ENCODE measurements at regions not wholly inside any gene's neighbourhood (a gene's known extent, or its start where the extent isn't known, plus 50 kb on each side); places are given as distances from the start of the nearest gene placed in this dataset.

GRCh38 chr2:8045081-8045614 is 636.7 kb upstream of the ID2 start:
- DNase-seq (ENCODE audit: low spot score), result no peak

- DNase-seq (ENCODE audit: low spot score), result no peak
Measured at GRCh38 chr2:8046849-8047248, 635.0 kb upstream of the ID2 start.

- no peak for DNase-seq (ENCODE audit: low spot score)
Measured at GRCh38 chr2:8049176-8049575, 632.7 kb upstream of the ID2 start.

GRCh38 chr2:8049851-8050571 is 631.8 kb upstream of the ID2 start:
- peak; percentile 55 for DNase-seq (ENCODE audit: low spot score)

GRCh38 chr2:8053216-8053615 is 628.6 kb upstream of the ID2 start:
- DNase-seq (ENCODE audit: low spot score), result no peak

- DNase-seq (ENCODE audit: low spot score), result no peak
Measured at GRCh38 chr2:8054070-8054469, 627.8 kb upstream of the ID2 start.

GRCh38 chr2:8058652-8059051 is 623.2 kb upstream of the ID2 start:
- DNase-seq (ENCODE audit: low spot score), result no peak

- DNase-seq (ENCODE audit: low spot score), result no peak
Measured at GRCh38 chr2:8059255-8059654, 622.6 kb upstream of the ID2 start.

GRCh38 chr2:8059794-8060193 is 622.1 kb upstream of the ID2 start:
- no peak for DNase-seq (ENCODE audit: low spot score)

- no peak for DNase-seq (ENCODE audit: low spot score)
Measured at GRCh38 chr2:8061219-8061618, 620.6 kb upstream of the ID2 start.

- DNase-seq (ENCODE audit: low spot score), result no peak
Measured at GRCh38 chr2:8064603-8065002, 617.3 kb upstream of the ID2 start.

GRCh38 chr2:8065191-8065590 is 616.7 kb upstream of the ID2 start:
- no peak for DNase-seq (ENCODE audit: low spot score)

GRCh38 chr2:8067784-8068336 is 614.0 kb upstream of the ID2 start:
- DNase-seq (ENCODE audit: low spot score), result no peak

GRCh38 chr2:8072907-8073306 is 608.9 kb upstream of the ID2 start:
- DNase-seq (ENCODE audit: low spot score), result no peak

GRCh38 chr2:8073916-8074315 is 607.9 kb upstream of the ID2 start:
- DNase-seq (ENCODE audit: low spot score), result no peak

- DNase-seq (ENCODE audit: low spot score), result no peak
Measured at GRCh38 chr2:8076448-8077342, 605.2 kb upstream of the ID2 start.

GRCh38 chr2:8078705-8079104 is 603.2 kb upstream of the ID2 start:
- DNase-seq (ENCODE audit: low spot score), result no peak

GRCh38 chr2:8080063-8080462 is 601.8 kb upstream of the ID2 start:
- no peak for DNase-seq (ENCODE audit: low spot score)

GRCh38 chr2:8081130-8081529 is 600.7 kb upstream of the ID2 start:
- no peak for DNase-seq (ENCODE audit: low spot score)

- DNase-seq (ENCODE audit: low spot score), result no peak
Measured at GRCh38 chr2:8082840-8083239, 599.0 kb upstream of the ID2 start.

- peak; percentile 30 for DNase-seq (ENCODE audit: low spot score)
Measured at GRCh38 chr2:8086357-8086756, 595.5 kb upstream of the ID2 start.

GRCh38 chr2:8086796-8087479 is 594.9 kb upstream of the ID2 start:
- peak; percentile 98 for DNase-seq (ENCODE audit: low spot score)
